AG09319 (cell line): ENCODE measurements at regions not wholly inside any gene's neighbourhood (a gene's known extent, or its start where the extent isn't known, plus 50 kb on each side); places are given as distances from the start of the nearest gene placed in this dataset.

Experiments used
- DNase-seq: peaks from one replicate; pipeline ENCODE4 v3.0.0-alpha.2; 2010; ENCODE audit warnings: low read depth; ENCODE audit errors: extremely low read depth
- TF ChIP-seq, protein P1 (sequence below): IDR thresholded peaks from 2 replicates; pipeline ENCODE4 v1.5.1; 2011; ENCODE audit warnings: low read depth, mild to moderate bottlenecking, inconsistent platforms, low read length, moderate library complexity

DNA sequence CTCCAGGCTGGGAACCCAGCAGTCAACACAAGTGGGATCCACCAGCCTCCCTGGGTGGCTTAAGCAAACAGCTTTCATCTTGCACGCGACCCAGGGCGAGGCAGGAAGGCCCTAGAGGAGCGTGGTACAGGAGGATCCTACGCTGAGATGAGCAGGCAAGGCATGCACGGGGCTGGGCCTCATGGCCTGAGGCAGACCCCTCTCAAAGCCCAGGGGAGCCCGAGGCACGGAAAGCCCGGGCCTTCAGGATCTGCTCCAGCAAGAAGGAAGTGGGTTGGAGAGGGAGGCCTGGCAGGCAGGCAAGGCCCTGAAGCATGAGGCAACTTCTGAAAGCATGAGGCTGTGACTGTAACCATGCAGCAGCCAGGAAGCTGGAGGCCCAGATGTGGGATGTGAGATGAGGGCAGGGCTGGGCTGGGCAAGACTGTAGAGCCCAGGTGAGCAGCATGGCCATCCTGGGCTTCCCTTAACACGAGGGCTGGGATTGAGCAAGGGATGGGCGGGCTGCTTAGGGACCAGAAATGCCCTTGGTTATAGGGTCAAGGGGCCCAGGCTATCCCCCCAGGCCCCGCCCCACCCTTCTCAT lies 338.7 kb downstream of the C16orf95 start:
- TF ChIP-seq, protein P1, sequence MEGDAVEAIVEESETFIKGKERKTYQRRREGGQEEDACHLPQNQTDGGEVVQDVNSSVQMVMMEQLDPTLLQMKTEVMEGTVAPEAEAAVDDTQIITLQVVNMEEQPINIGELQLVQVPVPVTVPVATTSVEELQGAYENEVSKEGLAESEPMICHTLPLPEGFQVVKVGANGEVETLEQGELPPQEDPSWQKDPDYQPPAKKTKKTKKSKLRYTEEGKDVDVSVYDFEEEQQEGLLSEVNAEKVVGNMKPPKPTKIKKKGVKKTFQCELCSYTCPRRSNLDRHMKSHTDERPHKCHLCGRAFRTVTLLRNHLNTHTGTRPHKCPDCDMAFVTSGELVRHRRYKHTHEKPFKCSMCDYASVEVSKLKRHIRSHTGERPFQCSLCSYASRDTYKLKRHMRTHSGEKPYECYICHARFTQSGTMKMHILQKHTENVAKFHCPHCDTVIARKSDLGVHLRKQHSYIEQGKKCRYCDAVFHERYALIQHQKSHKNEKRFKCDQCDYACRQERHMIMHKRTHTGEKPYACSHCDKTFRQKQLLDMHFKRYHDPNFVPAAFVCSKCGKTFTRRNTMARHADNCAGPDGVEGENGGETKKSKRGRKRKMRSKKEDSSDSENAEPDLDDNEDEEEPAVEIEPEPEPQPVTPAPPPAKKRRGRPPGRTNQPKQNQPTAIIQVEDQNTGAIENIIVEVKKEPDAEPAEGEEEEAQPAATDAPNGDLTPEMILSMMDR: no peak

DNA sequence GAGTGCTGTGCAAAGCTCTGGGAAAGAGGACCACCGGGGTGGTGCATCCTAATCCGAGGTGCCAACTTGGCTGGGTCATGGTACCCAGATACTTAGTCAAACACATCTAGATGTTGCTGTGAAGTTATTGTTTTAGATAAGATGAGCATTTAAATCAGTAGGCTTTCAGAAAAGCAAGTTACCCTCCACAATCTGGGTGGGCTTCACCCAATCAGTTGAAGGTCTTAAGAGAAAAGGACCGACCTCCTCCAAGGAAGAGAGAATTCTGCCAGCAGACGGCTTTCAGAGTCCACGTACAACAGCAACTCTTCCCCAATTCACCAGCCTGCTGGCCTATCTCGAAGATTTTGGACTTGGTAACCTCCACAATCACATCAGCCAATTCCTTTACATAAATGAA lies 338.1 kb downstream of the C16orf95 start:
- TF ChIP-seq, protein P1: no peak
- DNase-seq: no peak

More for the DNA sequence above, 338.7 kb downstream of the C16orf95 start:
- DNase-seq: no peak

DNA sequence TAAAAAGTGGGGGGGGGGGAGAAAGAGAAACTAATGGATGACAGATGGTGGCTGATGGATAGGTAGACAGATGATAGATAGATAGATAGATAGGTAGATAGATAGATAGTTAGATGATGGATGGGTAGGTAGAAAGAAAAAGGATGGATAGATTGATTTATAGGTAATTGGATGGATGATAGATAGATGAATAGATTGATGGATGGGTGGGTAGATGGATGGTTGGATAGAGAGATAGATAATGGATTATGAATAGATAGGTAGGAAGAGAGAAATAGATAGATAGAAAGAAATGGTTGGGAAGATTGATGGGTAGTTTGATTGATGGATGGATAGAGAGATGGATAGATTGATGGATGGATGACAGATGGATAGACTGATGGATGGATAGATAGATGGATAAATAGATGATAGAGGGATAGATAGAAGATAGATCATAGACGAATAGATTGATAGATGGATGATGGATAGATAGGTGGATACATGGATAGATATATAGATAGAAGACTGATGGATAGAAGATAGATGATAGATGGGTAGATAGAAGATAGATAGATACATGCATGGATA lies 337.1 kb downstream of the C16orf95 start:
- DNase-seq: no peak
- TF ChIP-seq, protein P1: no peak

DNA sequence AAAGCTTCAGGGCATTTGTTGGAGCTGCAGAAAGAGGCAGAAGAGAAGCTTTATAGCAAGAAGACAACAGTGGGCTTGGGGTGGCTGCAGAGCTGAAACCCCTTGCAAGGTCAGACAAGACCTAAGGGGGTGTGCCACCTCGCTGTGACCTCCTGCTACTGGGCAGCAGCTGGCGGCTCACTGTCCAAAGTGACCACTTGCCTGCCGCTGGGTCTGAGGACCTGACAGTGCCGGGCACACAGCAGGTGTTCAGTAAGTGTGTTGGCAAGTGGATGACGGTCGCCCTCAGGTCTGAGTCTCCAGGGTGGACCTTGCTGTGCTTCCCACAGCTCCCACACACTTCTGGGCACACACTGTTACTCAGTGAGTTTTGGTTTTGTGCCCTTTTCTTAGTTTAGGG lies 336.5 kb downstream of the C16orf95 start:
- TF ChIP-seq, protein P1: no peak
- DNase-seq: no peak

DNA sequence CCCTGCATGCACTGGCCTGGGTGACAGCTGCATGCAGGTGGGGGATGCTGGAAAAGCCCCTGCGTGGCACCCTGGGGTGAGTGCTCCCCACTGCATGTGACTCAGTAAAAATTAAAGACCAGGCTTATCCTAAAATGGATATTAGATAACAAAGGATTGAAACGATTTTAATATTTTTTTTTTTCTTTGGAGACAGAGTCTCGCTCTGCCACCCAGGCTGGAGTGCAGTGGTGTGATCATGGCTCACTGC lies 334.9 kb downstream of the C16orf95 start:
- no peak for DNase-seq
- TF ChIP-seq, protein P1: no peak

DNA sequence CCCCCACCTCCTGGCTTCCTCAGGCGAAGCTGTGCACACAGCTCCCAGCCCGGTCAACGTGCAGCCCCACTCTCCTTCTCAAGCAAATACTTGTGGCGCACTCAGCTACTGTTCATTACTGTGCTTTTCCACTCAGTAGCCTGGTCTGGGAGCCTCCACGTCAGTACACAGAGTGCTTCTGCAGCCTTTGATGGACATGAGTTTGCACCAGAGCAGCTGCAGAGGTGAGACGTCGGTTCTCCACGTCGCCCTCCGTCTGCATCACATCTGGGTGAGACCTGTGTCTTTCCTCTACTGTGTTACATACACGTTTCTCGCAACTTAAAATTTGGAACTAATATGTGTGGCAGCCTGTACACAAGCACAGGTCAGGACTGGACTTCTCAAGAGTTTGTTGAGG lies 334.3 kb downstream of the C16orf95 start:
- DNase-seq: no peak
- TF ChIP-seq, protein P1: no peak

DNA sequence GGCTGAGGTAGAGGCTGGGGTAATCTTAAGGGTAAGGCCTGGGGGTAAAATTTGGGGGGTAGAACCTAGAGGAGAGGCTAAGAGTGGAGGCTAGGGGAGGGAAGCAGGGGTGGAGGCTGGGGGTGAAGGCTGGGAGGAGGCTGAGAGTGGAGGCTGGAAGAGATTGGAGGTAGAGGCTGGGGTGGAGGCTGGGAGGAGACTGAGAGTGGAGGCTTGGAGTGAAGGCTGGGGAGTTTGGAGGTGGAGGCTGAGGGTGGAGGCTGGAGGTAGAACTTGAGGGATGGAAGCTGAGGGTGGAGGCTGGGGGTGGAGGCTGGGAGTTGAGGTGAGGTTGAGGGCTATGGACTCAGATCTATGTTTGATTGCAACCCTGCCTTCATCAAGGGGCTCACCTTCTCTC lies 333.6 kb downstream of the C16orf95 start:
- no peak for DNase-seq
- TF ChIP-seq, protein P1: no peak
